H1 (cell line): ENCODE measurements at regions not wholly inside any gene's neighbourhood (a gene's known extent, or its start where the extent isn't known, plus 50 kb on each side); places are given as distances from the start of the nearest gene placed in this dataset.

Experiments
- CTCF ChIA-PET: fragments of 300-600 bp; sonication (Branson Sonifier 250); formaldehyde crosslinking; loops from one replicate; lab custom pipeline; 2021; ENCODE audit not compliant: partially characterized antibody; lab: Charles Lee
- POLR2A ChIA-PET: fragments of 300-600 bp; sonication (Branson Sonifier 250); formaldehyde crosslinking; loops from one replicate; lab custom pipeline; 2021; ENCODE audit warnings: inconsistent platforms; ENCODE audit not compliant: partially characterized antibody; lab: Charles Lee
- DNase-seq, 2 experiments: peaks; one replicate each; pipeline versions ENCODE4 v3.0.0 to v3.0.0-alpha.2; 2010 to 2022; ENCODE audit warnings: low spot score in 2 of 2, low read depth in 1 of 2, mixed read lengths in 1 of 2
- FAIRE-seq: peaks from 2 replicates; lab custom pipeline; 2011; peaks lifted over from hg19 to GRCh38; lab: Jason Lieb, UNC
- H2AFZ ChIP-seq: 2 replicates; pipeline ENCODE4 v1.8.1; 2012; ENCODE audit warnings: low read length, inconsistent platforms
- H2AK5ac ChIP-seq: 2 replicates; pipeline ENCODE4 v1.6.1; 2013; ENCODE audit warnings: low read depth, low read length
- H2BK120ac ChIP-seq: replicated peaks from 2 replicates; pipeline ENCODE3; 2013; ENCODE audit warnings: low read depth, low read length, inconsistent platforms
- H2BK12ac ChIP-seq: 2 replicates; pipeline ENCODE4 v1.6.1; 2013; ENCODE audit warnings: low read depth, low read length
- H2BK15ac ChIP-seq: 2 replicates; pipeline ENCODE4 v1.6.1; 2013; ENCODE audit warnings: low read length
- H2BK20ac ChIP-seq: 2 replicates; pipeline ENCODE4 v1.6.1; 2013; ENCODE audit warnings: low read length
- H2BK5ac ChIP-seq: 2 replicates; pipeline ENCODE4 v1.6.1; 2013; ENCODE audit warnings: low read depth, low read length
- H3K14ac ChIP-seq: 2 replicates; pipeline ENCODE4 v1.6.1; 2013; ENCODE audit warnings: inconsistent platforms; ENCODE audit not compliant: insufficient read length
- H3K18ac ChIP-seq: 2 replicates; pipeline ENCODE4 v1.6.1; 2013; ENCODE audit warnings: low read length; ENCODE audit errors: extremely low read depth
- H3K23ac ChIP-seq: 2 replicates; pipeline ENCODE4 v1.6.1; 2013; ENCODE audit warnings: inconsistent platforms; ENCODE audit not compliant: insufficient read length
- H3K23me2 ChIP-seq: 2 replicates; pipeline ENCODE4 v1.6.1; 2013; ENCODE audit warnings: low read depth, low read length
- H3K27ac ChIP-seq: 2 replicates; pipeline ENCODE4 v1.6.1; 2011; ENCODE audit warnings: low read depth, low read length, inconsistent platforms
- H3K27me3 ChIP-seq, 4 experiments: replicated peaks in 1 of 4; 1 replicate in 1 of 4; 2 replicates in 3 of 4; pipeline versions ENCODE4 v1.6.1 to v1.8.1; 2011 to 2013; ENCODE audit warnings: low read length in 3 of 4, mild to moderate bottlenecking in 3 of 4, inconsistent platforms in 2 of 4, mixed read lengths in 2 of 4, moderate library complexity in 1 of 4; ENCODE audit not compliant: control insufficient read depth in 3 of 4, insufficient read depth in 3 of 4; ENCODE audit errors: extremely low read depth in 1 of 4
- H3K36me3 ChIP-seq, 4 experiments: 2 replicates each; pipeline versions ENCODE4 v1.6.1 to v1.8.1; 2011 to 2013; ENCODE audit warnings: mild to moderate bottlenecking in 4 of 4, low read length in 3 of 4, moderate library complexity in 2 of 4, control low read depth in 1 of 4, inconsistent platforms in 1 of 4; ENCODE audit not compliant: insufficient read depth in 4 of 4, control insufficient read depth in 2 of 4
- H3K4ac ChIP-seq: replicated peaks from 2 replicates; pipeline ENCODE3; 2013; ENCODE audit warnings: low read length, low read depth, mixed read lengths, inconsistent platforms; ENCODE audit not compliant: insufficient read length
- H3K4me1 ChIP-seq, 4 experiments: replicated peaks in 1 of 4; 1 replicate in 1 of 4; 2 replicates in 3 of 4; pipeline versions ENCODE4 v1.6.1 to v1.8.1; 2011 to 2013; ENCODE audit warnings: low read length in 3 of 4, inconsistent platforms in 2 of 4, mixed read lengths in 1 of 4; ENCODE audit not compliant: insufficient read depth in 4 of 4, control insufficient read depth in 3 of 4
- H3K4me2 ChIP-seq, 2 experiments: 2 replicates each; pipeline versions ENCODE4 v1.6.1 to v1.8.1; 2011 to 2013; ENCODE audit warnings: low read depth in 2 of 2, low read length in 2 of 2, control low read depth in 1 of 2, inconsistent platforms in 1 of 2, mild to moderate bottlenecking in 1 of 2; ENCODE audit not compliant: insufficient read depth in 1 of 2
- H3K4me3 ChIP-seq, 4 experiments: fragments of 200-600, 300-600 bp in 1 of 4; sonication (generic), shearing (Covaris generic), sonication (Bioruptor Twin) in 1 of 4; 2 replicates each; pipeline versions ENCODE4 v1.5.1 to v1.8.1; 2011 to 2016; ENCODE audit warnings: low read length in 4 of 4, low read depth in 3 of 4, control low read depth in 2 of 4, inconsistent platforms in 2 of 4, mild to moderate bottlenecking in 2 of 4, mixed read lengths in 1 of 4, moderate library complexity in 1 of 4; ENCODE audit not compliant: insufficient read depth in 2 of 4; ENCODE audit errors: extremely low read depth in 1 of 4
- H3K56ac ChIP-seq: replicated peaks from 2 replicates; pipeline ENCODE3; 2013; ENCODE audit warnings: low read depth, mild to moderate bottlenecking, mixed read lengths, low read length, inconsistent platforms; ENCODE audit not compliant: insufficient read length
- H3K79me1 ChIP-seq: 2 replicates; pipeline ENCODE4 v1.6.1; 2013; ENCODE audit warnings: low read depth, low read length, control low read depth
- H3K79me2 ChIP-seq, 2 experiments: 2 replicates each; pipeline versions ENCODE4 v1.6.1 to v1.8.1; 2012 to 2013; ENCODE audit warnings: low read length in 2 of 2, mild to moderate bottlenecking in 2 of 2, inconsistent platforms in 1 of 2; ENCODE audit not compliant: insufficient read depth in 2 of 2, control insufficient read depth in 1 of 2
- H3K9ac ChIP-seq, 4 experiments: replicated peaks in 1 of 4; 1 replicate in 1 of 4; 2 replicates in 3 of 4; pipeline versions ENCODE4 v1.6.1 to v1.8.1; 2011 to 2013; ENCODE audit warnings: low read depth in 3 of 4, low read length in 3 of 4, control low read depth in 2 of 4, mild to moderate bottlenecking in 2 of 4, moderate library complexity in 2 of 4, inconsistent platforms in 1 of 4; ENCODE audit errors: extremely low read depth in 1 of 4
- H3K9me3 ChIP-seq, 2 experiments: 2 replicates each; pipeline versions ENCODE4 v1.6.1 to v1.8.1; 2012 to 2013; ENCODE audit warnings: mild to moderate bottlenecking in 2 of 2, moderate library complexity in 2 of 2, control low read depth in 1 of 2, inconsistent platforms in 1 of 2, low read depth in 1 of 2, low read length in 1 of 2, mixed read lengths in 1 of 2; ENCODE audit not compliant: insufficient read depth in 2 of 2
- H4K20me1 ChIP-seq, 2 experiments: replicated peaks in 1 of 2; 2 replicates each; pipeline versions ENCODE3 to v1.8.1; 2011 to 2013; ENCODE audit warnings: inconsistent platforms in 2 of 2, low read length in 2 of 2, mild to moderate bottlenecking in 1 of 2; ENCODE audit not compliant: insufficient read depth in 2 of 2, control insufficient read depth in 1 of 2
- H4K5ac ChIP-seq: 2 replicates; pipeline ENCODE4 v1.6.1; 2013; ENCODE audit warnings: low read length, low read depth, mixed read lengths, inconsistent platforms; ENCODE audit not compliant: insufficient read length
- H4K8ac ChIP-seq: 2 replicates; pipeline ENCODE4 v1.8.0; 2013; ENCODE audit warnings: mild to moderate bottlenecking, moderate library complexity, low read length, inconsistent platforms; ENCODE audit not compliant: insufficient read depth; ENCODE audit errors: extremely low read depth
- H4K91ac ChIP-seq: replicated peaks from 2 replicates; pipeline ENCODE3; 2013; ENCODE audit warnings: low read length, mixed read lengths, inconsistent platforms; ENCODE audit not compliant: insufficient read length
- SAP30 ChIP-seq: fragments of 300-600 bp; sonication (generic); IDR thresholded peaks from 2 replicates; pipeline ENCODE4 v1.7.1; 2012; ENCODE audit warnings: low read length, moderate library complexity, mild to moderate bottlenecking, inconsistent platforms; ENCODE audit not compliant: insufficient read depth, insufficient replicate concordance
- SRF ChIP-seq: IDR thresholded peaks from 2 replicates; pipeline ENCODE4 v1.6.1; 2011; ENCODE audit warnings: mild to moderate bottlenecking, low read depth, low read length, moderate library complexity
- WGBS, 2 experiments: shearing (Covaris generic) in 1 of 2; methylation state at CpG; one replicate each; pipeline versions ENCODE4 v1.1.6 to v1.1.7; 2013 to 2015; ENCODE audit warnings: low lambda C conversion rate in 2 of 2, mixed read lengths in 2 of 2, inconsistent platforms in 1 of 2, low coverage in 1 of 2, missing lambda C conversion rate in 1 of 2; ENCODE audit not compliant: insufficient replicate concordance in 2 of 2, insufficient coverage in 1 of 2, insufficient read length in 1 of 2; ENCODE audit errors: extremely low coverage in 1 of 2, missing lambda C conversion rate in 1 of 2; 5-methylcytosine and 5-hydroxymethylcytosine counted together

DNA sequence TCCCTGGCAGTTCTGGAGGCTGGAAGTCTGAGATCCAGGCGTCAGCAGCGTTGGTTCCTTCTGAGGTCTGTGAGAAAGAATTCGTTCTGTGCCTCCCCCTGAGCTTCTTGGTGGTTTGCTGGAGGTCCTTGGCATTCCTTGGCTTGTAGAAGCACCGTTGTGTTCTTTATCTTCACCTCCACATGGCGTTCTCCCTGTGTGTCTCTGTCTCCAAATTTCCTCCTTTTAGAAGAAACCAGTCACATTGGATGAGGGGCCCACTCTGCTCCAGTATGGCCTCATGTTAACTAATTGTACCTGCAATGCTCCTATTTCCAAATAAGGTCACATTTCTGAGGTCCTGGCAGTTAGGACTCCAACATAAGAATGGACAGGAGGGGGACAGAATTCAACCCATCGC is 73.0 kb upstream of the BACH2 start:
- Histone ChIP-seq H2AFZ (peak overlapping the region; percentile 66; the same call in 1 of the 2 replicates), H3K4me2 (peak overlapping the region in 1 of 2 experiments; percentile 52; a peak in 1 of 4 replicates), H2BK5ac (peak overlapping the region; percentile 19), H3K9ac (no peak overlapping the region), H3K9me3 (no peaks in the 10 kb centered on the region), H3K14ac (no peak overlapping the region), H3K36me3 (no peaks in the 10 kb centered on the region), H2BK12ac (peak overlapping the region; percentile 88; the same call in 1 of the 2 replicates), H2BK20ac (peak overlapping the region; percentile 81), H3K79me2 (no peaks in the 10 kb centered on the region), H2BK120ac (no peak overlapping the region), H3K4me1 (peaks cover 1 to 10% (median 4%) of the 10 kb centered on the region in 4 experiments; a peak in 6 of 7 replicates), H3K79me1 (no peaks in the 10 kb centered on the region), H3K4me3 (no peak overlapping the region), H2AK5ac (peak overlapping the region; percentile 14; the same call in 1 of the 2 replicates), H2BK15ac (no peak overlapping the region), H3K18ac (peak overlapping the region; percentile 22; the same call in 1 of the 2 replicates), H3K4ac (no peak overlapping the region), H3K27me3 (no peaks in the 10 kb centered on the region), H4K5ac (no peak overlapping the region), H3K23me2 (no peaks in the 10 kb centered on the region), H4K8ac (no peak overlapping the region), H3K56ac (no peak overlapping the region), H3K27ac (no peak overlapping the region), H4K91ac (peak overlapping the region; percentile 4), H4K20me1 (no peaks in the 10 kb centered on the region), H3K23ac (no peak overlapping the region)
- DNase-seq: no peak
- POLR2A ChIA-PET: interaction anchor here (1.0 to 1.3 kb wide), 2 partner anchors 72 to 97 kb away, joined by 3 read pairs; no protein-coding TSS in a partner anchor
- TF ChIP-seq SRF: peak; percentile 68
- no peak for TF ChIP-seq SAP30
- 72% methylated on average over 6 of the region's 6 CpGs; no CpG with 5 or more reads in 1 of the 2 experiments for WGBS, 2 experiments
- CTCF ChIA-PET: interaction anchor here (0.6 to 1.6 kb wide), 6 partner anchors 9 to 107 kb away, joined by 3 to 5 read pairs (median 4); no protein-coding TSS in a partner anchor
- no peak for FAIRE-seq
